Hippocampal formation (tissue), 2 donors: ENCODE measurements at regions not wholly inside any gene's neighbourhood (a gene's known extent, or its start where the extent isn't known, plus 50 kb on each side); places are given as distances from the start of the nearest gene placed in this dataset.
"Not testable (repeated sequence)": the region's sequence is repeated elsewhere in the genome, so short reads cannot be mapped to it uniquely, and the experiment has no call there.

ENCODE experiments used
- DNase-seq, 2 donors: peaks; one replicate each; lab custom pipeline; 2025; lab: John Stamatoyannopoulos, UW

- no peak for DNase-seq
Measured at GRCh38 chr16:47905771-47906170, 250.0 kb downstream of the ABCC12 start.

- DNase-seq, result no peak
Measured at GRCh38 chr16:47904691-47905090, 251.1 kb downstream of the ABCC12 start.

DNA sequence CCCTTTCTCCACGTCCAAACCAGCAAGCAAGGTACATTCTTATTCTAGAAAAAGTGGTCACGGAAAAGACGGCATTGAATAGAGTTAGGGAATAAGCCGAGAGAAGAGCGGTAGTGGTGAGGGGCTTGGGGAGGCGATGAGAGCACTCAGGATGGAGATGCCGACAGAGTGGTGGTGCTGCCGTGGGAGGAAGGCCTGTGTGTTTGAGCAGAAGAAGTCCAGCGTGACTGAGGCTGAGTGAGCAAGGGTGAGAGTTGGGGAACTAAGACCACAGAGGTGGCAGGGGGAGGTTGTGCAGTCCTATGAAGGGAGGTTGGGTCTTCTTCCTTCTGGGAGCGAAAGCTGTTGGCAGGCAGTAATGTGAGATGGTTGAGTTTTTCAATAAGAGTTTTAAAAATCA is 252.3 kb downstream of the ABCC12 start:
- DNase-seq, result no peak

GRCh38 chr16:47897105-47897504 is 258.7 kb downstream of the ABCC12 start:
- not testable (repeated sequence) for DNase-seq

DNA sequence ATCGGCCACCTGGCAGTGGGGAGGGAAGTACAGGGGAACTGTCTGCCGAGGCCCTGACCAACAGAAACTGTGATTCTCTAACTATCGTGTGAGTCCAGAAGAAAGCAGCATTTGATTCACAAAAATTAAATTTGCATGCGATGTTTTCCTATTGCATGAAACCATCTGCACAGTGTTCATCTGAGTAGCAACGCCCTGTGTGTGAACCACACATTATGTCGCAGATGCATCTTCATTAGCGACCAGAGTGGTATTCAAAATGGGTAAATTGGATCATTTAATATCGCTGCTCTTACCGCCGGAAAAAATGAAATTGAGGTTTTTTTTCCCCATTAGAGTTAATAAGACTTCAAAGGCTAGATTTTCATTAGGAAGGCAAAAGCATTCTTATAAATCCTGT is 260.6 kb downstream of the ABCC12 start:
- no peak for DNase-seq

DNA sequence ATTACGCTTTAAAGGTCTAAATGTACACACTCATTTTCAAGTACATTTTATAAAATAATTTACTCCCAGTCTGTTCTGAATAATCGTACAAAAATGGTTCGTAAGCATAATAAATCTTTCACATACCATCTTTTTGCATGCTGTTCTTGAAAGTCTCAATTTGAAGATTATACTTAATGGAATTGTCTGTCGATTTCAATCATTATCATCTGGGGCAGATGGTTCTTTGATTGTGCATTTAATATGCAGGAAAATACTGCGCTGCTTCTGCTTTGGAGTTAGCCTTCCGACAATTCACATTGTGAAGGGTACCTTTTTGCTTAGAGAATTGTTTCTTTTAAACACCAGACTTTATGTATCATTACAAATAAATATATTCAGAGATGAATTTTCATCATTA is 262.8 kb downstream of the ABCC12 start:
- DNase-seq, result no peak

GRCh38 chr16:47888734-47889133 is 267.1 kb downstream of the ABCC12 start:
- no peak for DNase-seq

GRCh38 chr16:47888142-47888541 is 267.7 kb downstream of the ABCC12 start:
- DNase-seq, result no peak

GRCh38 chr16:47887496-47887895 is 268.3 kb downstream of the ABCC12 start:
- no peak for DNase-seq

DNA sequence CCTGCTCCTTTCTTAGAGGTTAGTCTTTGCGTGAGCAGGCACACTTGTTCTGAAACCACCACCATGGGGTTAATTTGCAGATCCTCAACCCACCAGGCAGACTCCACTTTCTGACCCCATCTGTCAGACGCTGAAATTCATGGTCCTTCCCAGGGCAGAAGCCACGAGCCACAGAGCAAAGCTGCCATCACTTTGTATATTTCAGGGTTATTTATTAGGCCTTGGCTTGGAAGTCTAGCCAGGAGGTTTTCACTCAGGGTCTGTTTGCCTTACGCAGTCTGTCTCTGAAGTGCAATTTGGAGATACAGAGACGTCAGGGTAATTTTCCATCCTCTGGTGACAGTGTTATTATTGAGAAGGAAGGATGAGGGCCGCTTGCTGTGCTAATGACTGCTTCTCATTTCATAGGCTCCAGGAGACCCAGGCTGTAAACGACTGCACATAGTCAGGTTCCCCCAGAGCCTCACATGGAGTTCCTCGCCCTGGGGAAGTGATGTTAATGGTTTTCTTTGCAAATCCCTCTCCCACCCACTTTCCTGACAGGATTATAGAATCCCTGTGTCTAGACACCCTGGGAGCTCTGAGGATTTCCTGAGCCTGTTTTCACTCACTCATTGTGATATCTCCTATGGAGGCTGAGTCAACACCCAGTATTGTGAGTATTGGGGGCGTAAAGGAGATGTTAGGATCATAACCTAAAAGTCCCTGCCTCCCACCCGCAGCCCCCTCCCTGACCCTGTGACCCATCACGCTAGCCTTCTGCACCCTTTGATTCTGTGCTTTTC is 269.0 kb downstream of the ABCC12 start:
- DNase-seq, result no peak

DNA sequence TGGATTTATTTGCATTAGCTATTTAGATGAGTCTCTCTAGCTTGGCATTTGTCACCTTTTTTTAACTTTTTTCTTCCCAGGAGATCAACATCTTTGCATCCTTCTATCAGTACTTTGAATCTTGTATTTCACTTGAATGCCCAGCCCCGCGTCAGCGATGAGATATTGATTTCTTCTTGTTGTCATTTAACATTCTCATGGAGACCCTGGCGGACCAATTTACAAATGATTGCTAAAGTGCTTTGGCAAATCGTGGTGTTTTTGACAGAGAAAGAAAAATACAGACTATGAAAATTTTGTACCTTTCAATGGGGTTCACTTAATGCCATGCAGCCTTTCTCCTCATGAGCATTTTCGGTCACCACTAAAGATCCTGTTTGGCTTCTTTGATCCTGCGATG is 269.7 kb downstream of the ABCC12 start:
- no peak for DNase-seq

DNA sequence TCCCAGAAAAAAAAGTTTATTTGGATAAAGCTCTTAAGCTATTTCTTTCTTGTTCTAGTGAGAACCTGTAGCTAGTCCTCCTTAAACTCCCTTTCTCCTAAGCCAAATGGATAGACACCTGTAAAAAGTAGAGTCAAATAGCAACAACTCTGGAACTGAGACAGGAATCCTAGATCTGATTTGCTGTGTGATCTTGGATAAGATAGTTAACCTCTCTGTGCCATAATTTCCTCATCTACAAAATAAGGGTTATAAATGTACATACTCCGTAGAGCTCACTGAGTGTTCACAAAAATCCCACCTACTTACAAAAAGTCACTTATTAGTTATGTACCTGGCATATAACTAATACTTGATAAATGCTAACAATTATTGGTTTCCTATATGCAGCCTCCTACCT is 270.3 kb downstream of the ABCC12 start:
- no peak for DNase-seq

DNA sequence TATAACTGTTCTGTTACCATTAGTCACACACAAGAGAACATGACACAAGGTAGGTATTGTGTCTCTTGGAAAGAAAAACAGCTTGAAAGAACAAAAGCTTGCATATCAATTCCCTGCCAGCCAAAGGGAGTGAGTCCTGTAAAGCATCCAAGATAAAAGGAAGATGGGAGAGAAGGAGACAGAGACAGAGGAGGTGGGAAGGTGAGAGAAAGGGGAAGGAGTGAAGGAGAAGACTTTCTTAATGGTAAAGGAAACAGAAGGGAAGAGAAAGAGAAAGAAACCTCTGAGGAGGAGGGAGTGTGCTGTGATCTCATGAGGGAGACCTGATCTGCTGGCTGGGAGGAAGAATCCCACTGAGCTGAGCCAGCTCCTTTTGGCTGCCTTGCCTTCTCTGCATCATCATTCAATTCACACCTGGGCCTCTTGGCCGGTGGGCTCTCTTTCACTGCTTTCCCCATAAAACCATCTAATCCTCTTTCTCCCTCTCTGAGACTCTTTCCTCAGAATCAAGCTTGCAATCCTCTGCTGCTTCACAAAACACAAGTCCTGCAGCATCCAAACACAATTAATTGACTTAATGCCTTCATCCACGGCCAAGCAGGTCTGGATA is 271.6 kb downstream of the ABCC12 start:
- DNase-seq, result no peak

- DNase-seq, result no peak
Measured at GRCh38 chr16:47881574-47881973, 274.2 kb downstream of the ABCC12 start.

DNA sequence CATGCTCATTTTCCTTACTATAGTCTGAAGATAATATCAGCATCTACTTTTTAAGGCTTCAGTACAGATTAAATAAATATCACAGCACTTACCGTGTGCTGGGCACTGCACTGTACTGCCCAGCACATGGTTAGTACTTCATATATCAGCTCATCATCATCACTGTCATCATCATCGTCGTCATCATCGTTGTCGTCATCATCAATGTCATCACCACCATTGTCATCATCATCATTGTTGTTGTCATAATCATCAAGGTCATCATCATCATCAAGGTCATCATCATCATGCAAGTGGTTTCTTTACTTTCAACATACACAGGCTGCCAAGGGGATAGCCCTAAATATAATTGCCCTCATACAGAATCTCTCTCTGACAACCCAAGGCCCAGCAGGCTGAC is 275.1 kb downstream of the ABCC12 start:
- DNase-seq, result no peak

DNA sequence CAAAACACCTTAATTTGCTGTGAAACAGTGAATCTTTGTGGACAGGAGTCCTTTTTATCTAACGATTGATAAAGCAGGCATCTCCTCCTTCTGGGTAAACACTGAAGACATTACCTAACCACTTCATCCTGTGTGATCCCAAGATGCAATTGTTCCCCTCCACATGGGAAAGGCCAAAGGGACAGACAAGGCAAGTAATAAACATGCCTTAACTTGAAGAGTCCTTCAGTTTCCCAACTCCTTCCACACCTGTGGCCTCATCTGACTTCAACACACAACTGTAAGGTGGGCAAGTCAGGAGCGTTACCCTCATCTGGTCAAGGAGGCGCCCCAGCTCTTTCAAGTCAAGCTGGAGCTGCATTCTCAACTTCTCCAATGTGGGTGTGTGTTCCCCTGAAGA is 278.6 kb downstream of the ABCC12 start:
- DNase-seq, result no peak

DNA sequence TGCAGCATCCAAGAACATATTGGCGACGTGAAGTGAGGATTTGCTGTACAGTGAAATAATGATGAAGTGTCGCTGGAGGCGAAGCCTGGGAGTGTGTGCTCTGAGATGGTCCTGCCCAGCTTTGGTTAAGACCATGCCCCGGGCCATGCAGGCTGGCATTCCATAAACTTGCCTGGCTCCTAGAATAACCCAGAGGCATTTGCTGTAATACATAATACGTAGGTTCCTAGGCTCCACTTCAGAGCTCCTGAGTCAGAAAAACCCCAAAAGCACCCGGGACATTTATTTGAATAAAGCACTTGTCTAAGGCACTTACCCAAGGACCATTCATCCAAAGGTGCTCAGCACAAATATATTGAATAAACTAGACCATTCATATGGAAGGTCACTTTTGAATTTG is 279.3 kb downstream of the ABCC12 start:
- DNase-seq, result no peak

DNA sequence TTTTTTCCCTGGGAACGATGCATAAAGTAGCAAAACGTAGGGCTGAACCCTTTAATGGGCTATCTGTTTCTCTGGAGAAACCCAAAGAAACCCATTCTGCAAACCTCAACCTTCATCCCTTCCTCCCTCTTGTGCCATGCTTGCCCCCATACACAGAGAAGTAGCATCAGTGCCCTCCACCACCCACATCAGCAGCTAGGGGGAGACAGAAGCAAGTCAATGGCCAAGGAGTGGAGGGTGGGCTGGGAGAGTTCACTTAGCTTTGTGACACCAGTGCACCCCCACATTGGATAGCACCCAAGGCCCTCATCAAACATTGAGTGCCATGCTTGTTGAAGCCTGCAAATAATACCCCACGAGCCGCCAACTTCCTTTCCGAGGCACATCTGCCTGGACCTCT is 282.4 kb downstream of the ABCC12 start:
- no peak for DNase-seq

- no peak for DNase-seq
Measured at GRCh38 chr16:47872225-47872624, 283.6 kb downstream of the ABCC12 start.

- DNase-seq, result no peak
Measured at GRCh38 chr16:47866423-47866822, 289.4 kb downstream of the ABCC12 start.

GRCh38 chr16:47865337-47865855 is 290.4 kb downstream of the ABCC12 start:
- DNase-seq, result no peak

GRCh38 chr16:47864262-47864661 is 291.5 kb downstream of the ABCC12 start:
- not testable (repeated sequence) for DNase-seq

GRCh38 chr16:47861999-47862398 is 293.8 kb downstream of the ABCC12 start:
- no peak for DNase-seq
